NCI-H82 treated with DMSO at 0.1 percent for 48 hours (cell line): ENCODE measurements at regions not wholly inside any gene's neighbourhood (a gene's known extent, or its start where the extent isn't known, plus 50 kb on each side); places are given as distances from the start of the nearest gene placed in this dataset.
"Not testable (repeated sequence)": the region's sequence is repeated elsewhere in the genome, so short reads cannot be mapped to it uniquely, and the experiment has no call there.

Source experiments
- DNase-seq: peaks from one replicate; lab custom pipeline; 2025; ENCODE audit not compliant: unreplicated experiment; lab: John Stamatoyannopoulos, UW

GRCh38 chr6:115873901-115874300 is 186.8 kb downstream of the FRK start:
- no peak for DNase-seq

- no peak for DNase-seq
Observed at GRCh38 chr6:115870464-115870863, 190.2 kb downstream of the FRK start.

- no peak for DNase-seq
Observed at GRCh38 chr6:115865914-115866313, 194.8 kb downstream of the FRK start.

- no peak for DNase-seq
Observed at GRCh38 chr6:115863211-115863610, 197.5 kb downstream of the FRK start.

- DNase-seq, result not testable (repeated sequence)
Observed at GRCh38 chr6:115861658-115862057, 199.0 kb downstream of the FRK start.

- DNase-seq, result not testable (repeated sequence)
Observed at GRCh38 chr6:115859577-115859976, 201.1 kb downstream of the FRK start.

- no peak for DNase-seq
Observed at GRCh38 chr6:115854866-115855665, 205.6 kb downstream of the FRK start.

- DNase-seq, result no peak
Observed at GRCh38 chr6:115847671-115848070, 213.0 kb downstream of the FRK start.

GRCh38 chr6:115843945-115844344 is 216.7 kb downstream of the FRK start:
- DNase-seq, result no peak

GRCh38 chr6:115842338-115842737 is 218.4 kb downstream of the FRK start:
- no peak for DNase-seq

GRCh38 chr6:115839583-115840181 is 221.0 kb downstream of the FRK start:
- DNase-seq, result no peak

- DNase-seq, result no peak
Observed at GRCh38 chr6:115838763-115839401, 221.8 kb downstream of the FRK start.

GRCh38 chr6:115838216-115838615 is 222.5 kb downstream of the FRK start:
- no peak for DNase-seq

- not testable (repeated sequence) for DNase-seq
Observed at GRCh38 chr6:115836374-115836773, 224.3 kb downstream of the FRK start.

GRCh38 chr6:115835314-115835713 is 225.4 kb downstream of the FRK start:
- DNase-seq, result no peak

GRCh38 chr6:115834542-115834941 is 226.1 kb downstream of the FRK start:
- not testable (repeated sequence) for DNase-seq

GRCh38 chr6:115832786-115833185 is 227.9 kb downstream of the FRK start:
- no peak for DNase-seq

- DNase-seq, result no peak
Observed at GRCh38 chr6:115832186-115832585, 228.5 kb downstream of the FRK start.

- DNase-seq, result no peak
Observed at GRCh38 chr6:115830895-115831294, 229.8 kb downstream of the FRK start.

- DNase-seq, result no peak
Observed at GRCh38 chr6:115821798-115822197, 238.9 kb downstream of the FRK start.

- no peak for DNase-seq
Observed at GRCh38 chr6:115819506-115819905, 241.2 kb downstream of the FRK start.

GRCh38 chr6:115817161-115817560 is 243.5 kb downstream of the FRK start:
- DNase-seq, result no peak
